Neural cell (in vitro differentiated cells): ENCODE measurements at regions not wholly inside any gene's neighbourhood (a gene's known extent, or its start where the extent isn't known, plus 50 kb on each side); places are given as distances from the start of the nearest gene placed in this dataset.

ENCODE experiments used
- H2AFZ ChIP-seq: fragments of 200-600, 300-800 bp; sonication (generic), shearing (Covaris generic); 2 replicates; pipeline ENCODE4 v1.6.0; 2014; ENCODE audit warnings: low read depth, mild to moderate bottlenecking, antibody characterized with exemption, low read length, moderate library complexity
- H3F3A ChIP-seq: fragments of 200-600 bp; shearing (Covaris generic); 2 replicates; pipeline ENCODE4 v1.6.1; 2016; ENCODE audit warnings: mild to moderate bottlenecking, moderate library complexity, mixed read lengths, antibody characterized with exemption, low read length; ENCODE audit not compliant: insufficient read depth, poor library complexity, severe bottlenecking
- H3K27ac ChIP-seq: fragments of 200-600, 300-800 bp; sonication (generic), shearing (Covaris generic); 2 replicates; pipeline ENCODE4 v1.5.1; 2014; ENCODE audit warnings: mild to moderate bottlenecking, low read length, moderate library complexity
- H3K27me3 ChIP-seq: fragments of 300-800, 200-600 bp; sonication (generic), shearing (Covaris generic); 2 replicates; pipeline ENCODE4 v1.6.0; 2014; ENCODE audit warnings: mild to moderate bottlenecking, low read depth, low read length, moderate library complexity; ENCODE audit not compliant: insufficient read depth
- H3K36me3 ChIP-seq: fragments of 300-800, 200-600 bp; sonication (generic), shearing (Covaris generic); 2 replicates; pipeline ENCODE4 v1.5.1; 2014; ENCODE audit warnings: mild to moderate bottlenecking, antibody characterized with exemption, low read length, moderate library complexity; ENCODE audit not compliant: insufficient read depth
- H3K4me2 ChIP-seq: fragments of 300-800, 200-600 bp; sonication (generic), shearing (Covaris generic); 2 replicates; pipeline ENCODE4 v1.6.0; 2014; ENCODE audit warnings: mild to moderate bottlenecking, low read length
- H3K4me3 ChIP-seq: fragments of 300-800, 200-600 bp; sonication (generic), shearing (Covaris generic); 2 replicates; pipeline ENCODE4 v1.5.1; 2014; ENCODE audit warnings: mild to moderate bottlenecking, low read length, moderate library complexity
- H3K79me2 ChIP-seq: fragments of 200-600 bp; shearing (Covaris generic); replicated peaks from 2 replicates; pipeline ENCODE4 v1.6.0; 2014; ENCODE audit warnings: mild to moderate bottlenecking, low read length, moderate library complexity; ENCODE audit not compliant: insufficient read depth
- H3K9ac ChIP-seq: fragments of 300-800, 200-600 bp; sonication (generic), shearing (Covaris generic); 2 replicates; pipeline ENCODE4 v1.6.1; 2016; ENCODE audit warnings: mild to moderate bottlenecking, low read length, mixed read lengths
- H3K9me2 ChIP-seq: fragments of 200-600 bp; shearing (Covaris generic); 2 replicates; pipeline ENCODE4 v1.6.1; 2016; ENCODE audit warnings: mild to moderate bottlenecking, low read length, mixed read lengths; ENCODE audit not compliant: insufficient read depth
- H3K9me3 ChIP-seq: fragments of 200-600, 300-800 bp; sonication (generic), shearing (Covaris generic); 2 replicates; pipeline ENCODE4 v1.6.1; 2016; ENCODE audit warnings: mild to moderate bottlenecking, mixed run types, low read length, moderate library complexity, mixed read lengths
- H4K20me1 ChIP-seq: fragments of 200-600 bp; shearing (Covaris generic); 2 replicates; pipeline ENCODE4 v1.6.1; 2016; ENCODE audit warnings: mild to moderate bottlenecking, mixed run types; ENCODE audit not compliant: insufficient read depth
- EP300 ChIP-seq: fragments of 450-650 bp; conservative IDR thresholded peaks from 2 replicates; pipeline ENCODE4 v1.6.1; 2014; ENCODE audit warnings: antibody characterized with exemption, mild to moderate bottlenecking, moderate library complexity; ENCODE audit not compliant: poor library complexity, severe bottlenecking
- EZH2 ChIP-seq: fragments of 200-600, 300-800 bp; shearing (Covaris generic), sonication (generic); IDR thresholded peaks from 2 replicates; pipeline ENCODE4 v1.6.1; 2014; ENCODE audit warnings: antibody characterized with exemption, low read length, borderline replicate concordance, mild to moderate bottlenecking; ENCODE audit not compliant: insufficient read depth, poor library complexity, severe bottlenecking
- MXI1 ChIP-seq: fragments of 450-650 bp; conservative IDR thresholded peaks from 2 replicates; pipeline ENCODE4 v1.6.1; 2014; ENCODE audit warnings: antibody characterized with exemption, mild to moderate bottlenecking; ENCODE audit not compliant: poor library complexity, severe bottlenecking
- POLR2AphosphoS5 ChIP-seq: IDR thresholded peaks from 2 replicates; pipeline ENCODE4 v1.6.1; 2012
- RAD21 ChIP-seq: fragments of 450-650 bp; conservative IDR thresholded peaks from 2 replicates; pipeline ENCODE4 v1.6.1; 2014; ENCODE audit warnings: antibody characterized with exemption, mild to moderate bottlenecking, moderate library complexity
- SMC3 ChIP-seq: fragments of 450-650 bp; conservative IDR thresholded peaks from 2 replicates; pipeline ENCODE4 v1.6.1; 2014; ENCODE audit warnings: antibody characterized with exemption, mild to moderate bottlenecking, moderate library complexity; ENCODE audit not compliant: poor library complexity
- TAF1 ChIP-seq: IDR thresholded peaks from 2 replicates; pipeline ENCODE4 v1.6.1; 2012; ENCODE audit warnings: low read depth
- TF ChIP-seq, protein P1 (sequence below): IDR thresholded peaks from 2 replicates; pipeline ENCODE4 v1.6.1; 2012; ENCODE audit warnings: borderline replicate concordance
- TF ChIP-seq, protein P2 (sequence below): fragments of 450-650 bp; IDR thresholded peaks from 2 replicates; pipeline ENCODE4 v1.5.1; 2014; ENCODE audit warnings: antibody characterized with exemption, mild to moderate bottlenecking, moderate library complexity; ENCODE audit not compliant: poor library complexity, severe bottlenecking

DNA sequence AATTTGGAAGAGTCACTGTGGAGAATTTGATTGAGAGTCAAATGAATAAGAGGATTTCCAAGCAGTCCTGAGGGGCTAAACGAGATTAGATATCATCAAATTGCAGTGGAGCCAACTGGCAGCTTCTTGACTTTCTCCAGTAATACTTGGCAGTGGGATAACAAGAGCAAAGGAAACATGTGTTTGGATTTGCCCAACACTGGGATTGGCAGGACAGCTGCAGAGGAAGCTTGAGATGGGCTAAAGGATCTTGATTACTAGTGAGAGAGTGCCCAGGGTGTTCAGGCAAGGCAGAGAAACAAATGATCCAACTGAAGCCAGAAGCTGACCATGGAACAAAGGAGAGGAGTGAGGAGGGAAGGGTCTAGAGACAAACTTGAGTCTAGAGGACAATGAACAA lies 356.0 kb upstream of the ISL1 start:
- Histone ChIP-seq H3K9me2 (no peaks in the 10 kb centered on the region), H3K9me3 (no peaks in the 10 kb centered on the region), H3K4me2 (no peak overlapping the region), H3K36me3 (no peaks in the 10 kb centered on the region), H2AFZ (no peak overlapping the region), H3K9ac (no peak overlapping the region), H4K20me1 (no peaks in the 10 kb centered on the region), H3K27ac (peak overlapping the region; percentile 66), H3K79me2 (no peaks in the 10 kb centered on the region), H3K27me3 (no peaks in the 10 kb centered on the region), H3F3A (no peaks in the 10 kb centered on the region), H3K4me3 (no peak overlapping the region)
- TF ChIP-seq, protein P1, sequence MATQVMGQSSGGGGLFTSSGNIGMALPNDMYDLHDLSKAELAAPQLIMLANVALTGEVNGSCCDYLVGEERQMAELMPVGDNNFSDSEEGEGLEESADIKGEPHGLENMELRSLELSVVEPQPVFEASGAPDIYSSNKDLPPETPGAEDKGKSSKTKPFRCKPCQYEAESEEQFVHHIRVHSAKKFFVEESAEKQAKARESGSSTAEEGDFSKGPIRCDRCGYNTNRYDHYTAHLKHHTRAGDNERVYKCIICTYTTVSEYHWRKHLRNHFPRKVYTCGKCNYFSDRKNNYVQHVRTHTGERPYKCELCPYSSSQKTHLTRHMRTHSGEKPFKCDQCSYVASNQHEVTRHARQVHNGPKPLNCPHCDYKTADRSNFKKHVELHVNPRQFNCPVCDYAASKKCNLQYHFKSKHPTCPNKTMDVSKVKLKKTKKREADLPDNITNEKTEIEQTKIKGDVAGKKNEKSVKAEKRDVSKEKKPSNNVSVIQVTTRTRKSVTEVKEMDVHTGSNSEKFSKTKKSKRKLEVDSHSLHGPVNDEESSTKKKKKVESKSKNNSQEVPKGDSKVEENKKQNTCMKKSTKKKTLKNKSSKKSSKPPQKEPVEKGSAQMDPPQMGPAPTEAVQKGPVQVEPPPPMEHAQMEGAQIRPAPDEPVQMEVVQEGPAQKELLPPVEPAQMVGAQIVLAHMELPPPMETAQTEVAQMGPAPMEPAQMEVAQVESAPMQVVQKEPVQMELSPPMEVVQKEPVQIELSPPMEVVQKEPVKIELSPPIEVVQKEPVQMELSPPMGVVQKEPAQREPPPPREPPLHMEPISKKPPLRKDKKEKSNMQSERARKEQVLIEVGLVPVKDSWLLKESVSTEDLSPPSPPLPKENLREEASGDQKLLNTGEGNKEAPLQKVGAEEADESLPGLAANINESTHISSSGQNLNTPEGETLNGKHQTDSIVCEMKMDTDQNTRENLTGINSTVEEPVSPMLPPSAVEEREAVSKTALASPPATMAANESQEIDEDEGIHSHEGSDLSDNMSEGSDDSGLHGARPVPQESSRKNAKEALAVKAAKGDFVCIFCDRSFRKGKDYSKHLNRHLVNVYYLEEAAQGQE = no peak
- TF ChIP-seq EP300 (no peak), TAF1 (no peak), POLR2AphosphoS5 (no peak), RAD21 (no peak), EZH2 (no peak), MXI1 (no peak), SMC3 (no peak)
- TF ChIP-seq, protein P2, sequence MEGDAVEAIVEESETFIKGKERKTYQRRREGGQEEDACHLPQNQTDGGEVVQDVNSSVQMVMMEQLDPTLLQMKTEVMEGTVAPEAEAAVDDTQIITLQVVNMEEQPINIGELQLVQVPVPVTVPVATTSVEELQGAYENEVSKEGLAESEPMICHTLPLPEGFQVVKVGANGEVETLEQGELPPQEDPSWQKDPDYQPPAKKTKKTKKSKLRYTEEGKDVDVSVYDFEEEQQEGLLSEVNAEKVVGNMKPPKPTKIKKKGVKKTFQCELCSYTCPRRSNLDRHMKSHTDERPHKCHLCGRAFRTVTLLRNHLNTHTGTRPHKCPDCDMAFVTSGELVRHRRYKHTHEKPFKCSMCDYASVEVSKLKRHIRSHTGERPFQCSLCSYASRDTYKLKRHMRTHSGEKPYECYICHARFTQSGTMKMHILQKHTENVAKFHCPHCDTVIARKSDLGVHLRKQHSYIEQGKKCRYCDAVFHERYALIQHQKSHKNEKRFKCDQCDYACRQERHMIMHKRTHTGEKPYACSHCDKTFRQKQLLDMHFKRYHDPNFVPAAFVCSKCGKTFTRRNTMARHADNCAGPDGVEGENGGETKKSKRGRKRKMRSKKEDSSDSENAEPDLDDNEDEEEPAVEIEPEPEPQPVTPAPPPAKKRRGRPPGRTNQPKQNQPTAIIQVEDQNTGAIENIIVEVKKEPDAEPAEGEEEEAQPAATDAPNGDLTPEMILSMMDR = no peak

DNA sequence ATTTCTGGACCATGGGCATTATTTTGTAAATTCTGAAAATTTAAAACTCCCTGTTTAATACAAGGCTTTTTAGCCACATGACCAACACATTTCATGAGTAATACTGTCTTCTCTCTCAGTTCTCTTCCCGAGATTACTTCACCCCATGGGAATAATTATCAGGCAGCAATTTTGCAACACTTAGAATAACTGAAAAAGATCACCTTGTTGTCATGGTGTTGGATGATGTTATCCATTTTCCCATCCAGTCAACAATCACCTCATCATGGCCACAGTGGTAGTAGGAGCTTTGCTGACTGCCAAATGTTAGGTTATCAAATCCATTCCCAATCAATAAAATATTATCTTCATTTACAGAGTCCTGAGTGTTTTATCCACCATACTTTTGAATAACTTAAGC lies 354.9 kb upstream of the ISL1 start:
- Histone ChIP-seq H4K20me1 (no peaks in the 10 kb centered on the region), H3K27ac (peak overlapping the region; percentile 66), H2AFZ (no peak overlapping the region), H3K4me2 (no peak overlapping the region), H3K36me3 (no peaks in the 10 kb centered on the region), H3K27me3 (no peaks in the 10 kb centered on the region), H3F3A (no peaks in the 10 kb centered on the region), H3K9ac (no peak overlapping the region), H3K9me2 (no peaks in the 10 kb centered on the region), H3K9me3 (no peaks in the 10 kb centered on the region), H3K79me2 (no peaks in the 10 kb centered on the region), H3K4me3 (no peak overlapping the region)
- TF ChIP-seq SMC3 (no peak), TAF1 (no peak), EP300 (peak; percentile 82), POLR2AphosphoS5 (peak; percentile 77), MXI1 (no peak), EZH2 (no peak)
- TF ChIP-seq, protein P1 = peak; percentile 48
